Neural cell (in vitro differentiated cells): ENCODE measurements at regions not wholly inside any gene's neighbourhood (a gene's known extent, or its start where the extent isn't known, plus 50 kb on each side); places are given as distances from the start of the nearest gene placed in this dataset.

ENCODE experiments used
- CTCF ChIP-seq: fragments of 450-650 bp; IDR thresholded peaks from 2 replicates; pipeline ENCODE4 v1.5.1; 2014; ENCODE audit warnings: antibody characterized with exemption, mild to moderate bottlenecking, moderate library complexity; ENCODE audit not compliant: poor library complexity, severe bottlenecking
- EP300 ChIP-seq: fragments of 450-650 bp; conservative IDR thresholded peaks from 2 replicates; pipeline ENCODE4 v1.6.1; 2014; ENCODE audit warnings: antibody characterized with exemption, mild to moderate bottlenecking, moderate library complexity; ENCODE audit not compliant: poor library complexity, severe bottlenecking
- EZH2 ChIP-seq: fragments of 200-600, 300-800 bp; shearing (Covaris generic), sonication (generic); IDR thresholded peaks from 2 replicates; pipeline ENCODE4 v1.6.1; 2014; ENCODE audit warnings: antibody characterized with exemption, low read length, borderline replicate concordance, mild to moderate bottlenecking; ENCODE audit not compliant: insufficient read depth, poor library complexity, severe bottlenecking
- MXI1 ChIP-seq: fragments of 450-650 bp; conservative IDR thresholded peaks from 2 replicates; pipeline ENCODE4 v1.6.1; 2014; ENCODE audit warnings: antibody characterized with exemption, mild to moderate bottlenecking; ENCODE audit not compliant: poor library complexity, severe bottlenecking
- POLR2AphosphoS5 ChIP-seq: IDR thresholded peaks from 2 replicates; pipeline ENCODE4 v1.6.1; 2012
- RAD21 ChIP-seq: fragments of 450-650 bp; conservative IDR thresholded peaks from 2 replicates; pipeline ENCODE4 v1.6.1; 2014; ENCODE audit warnings: antibody characterized with exemption, mild to moderate bottlenecking, moderate library complexity
- REST ChIP-seq: IDR thresholded peaks from 2 replicates; pipeline ENCODE4 v1.6.1; 2012; ENCODE audit warnings: borderline replicate concordance
- SMC3 ChIP-seq: fragments of 450-650 bp; conservative IDR thresholded peaks from 2 replicates; pipeline ENCODE4 v1.6.1; 2014; ENCODE audit warnings: antibody characterized with exemption, mild to moderate bottlenecking, moderate library complexity; ENCODE audit not compliant: poor library complexity

DNA sequence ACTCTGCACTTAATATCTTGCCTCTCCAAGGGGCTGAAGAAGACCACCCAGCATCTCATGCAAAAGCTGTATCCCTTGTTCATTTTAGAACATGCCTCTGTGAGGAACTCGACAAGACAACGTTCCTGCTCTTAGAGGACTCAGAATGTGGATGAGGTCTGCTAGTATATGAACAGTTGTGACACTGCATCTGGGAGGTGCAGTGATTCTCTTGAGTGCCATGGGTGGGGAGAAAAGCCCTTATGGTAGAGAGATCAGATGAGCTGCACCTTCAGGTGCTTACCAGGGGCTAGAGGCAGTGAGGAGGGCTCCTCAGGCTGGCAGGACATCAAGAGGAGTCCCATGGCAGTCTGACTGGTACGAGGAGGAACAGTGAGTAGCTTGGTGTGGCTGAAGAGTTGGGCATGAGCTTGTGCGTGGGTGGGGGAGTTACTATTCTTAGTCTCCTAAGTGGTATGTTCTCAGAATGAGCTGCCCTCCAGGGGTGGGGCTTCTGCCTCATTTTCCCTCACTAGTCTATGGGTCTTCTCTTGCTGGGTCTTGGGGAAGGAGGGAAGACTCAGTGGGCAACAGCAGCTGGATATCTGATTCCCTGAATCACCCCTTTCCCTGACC, 56.7 kb upstream of the ATP2B2 start:
- TF ChIP-seq REST, result no peak
- TF ChIP-seq CTCF, result no peak
- no peak for TF ChIP-seq POLR2AphosphoS5
- TF ChIP-seq RAD21, result no peak
- TF ChIP-seq MXI1, result no peak
- no peak for TF ChIP-seq EP300
- no peak for TF ChIP-seq SMC3
- no peak for TF ChIP-seq EZH2
